B cell (primary cell): ENCODE measurements at regions not wholly inside any gene's neighbourhood (a gene's known extent, or its start where the extent isn't known, plus 50 kb on each side); places are given as distances from the start of the nearest gene placed in this dataset.

Experiments used
- ATAC-seq: fragments of 200-7000 bp; cut with Tn5 transposase; one replicate; pipeline ENCODE4 v1.10.0; 2021; ENCODE audit warnings: low read depth, mild to moderate bottlenecking, moderate number of reproducible peaks, moderate library complexity
- CTCF ChIA-PET: fragments of 350-600 bp; sonication (Branson Sonifier 250); formaldehyde crosslinking; loops from one replicate; lab custom pipeline; 2021; ENCODE audit warnings: antibody characterized with exemption, inconsistent platforms; lab: Charles Lee
- POLR2A ChIA-PET: fragments of 350-600 bp; sonication (Branson Sonifier 250); formaldehyde crosslinking; loops from one replicate; lab custom pipeline; 2021; ENCODE audit warnings: antibody characterized with exemption; lab: Charles Lee
- DNase-seq: peaks from one replicate; pipeline ENCODE4 v3.0.0; 2013
- H2AFZ ChIP-seq: 2 replicates; pipeline ENCODE4 v1.6.1; 2012; ENCODE audit warnings: mild to moderate bottlenecking, low read depth, low read length; ENCODE audit not compliant: insufficient read depth, poor library complexity, severe bottlenecking
- H3K27ac ChIP-seq, 2 donors: 1 replicate in 1 of 2; 2 replicates in 1 of 2; pipeline ENCODE4 v1.5.1; 2012 to 2013; ENCODE audit warnings: low read length in 2 of 2, mild to moderate bottlenecking in 2 of 2, moderate library complexity in 1 of 2
- H3K27me3 ChIP-seq, 4 experiments: fragments of 200-600 bp in 1 of 4; sonication (generic) in 1 of 4; replicated peaks in 1 of 4; 1 replicate in 2 of 4; 2 replicates in 2 of 4; pipeline versions ENCODE4 v1.6.1 to v1.7.0; 2013 to 2016; ENCODE audit warnings: low read length in 3 of 4, mild to moderate bottlenecking in 2 of 4, mixed read lengths in 1 of 4, moderate library complexity in 1 of 4; ENCODE audit not compliant: insufficient read depth in 4 of 4, control insufficient read depth in 3 of 4; ENCODE audit errors: control extremely low read depth in 1 of 4
- H3K36me3 ChIP-seq, 2 experiments: replicated peaks in 1 of 2; 1 replicate in 1 of 2; 2 replicates in 1 of 2; pipeline versions ENCODE4 v1.6.1 to v1.7.1; 2013; ENCODE audit warnings: low read length in 1 of 2; ENCODE audit not compliant: insufficient read depth in 2 of 2, control insufficient read depth in 1 of 2; ENCODE audit errors: control extremely low read depth in 1 of 2, extremely low read depth in 1 of 2
- H3K4me1 ChIP-seq, 2 donors: fragments of 200-600 bp in 1 of 2; sonication (generic) in 1 of 2; 1 replicate in 1 of 2; 2 replicates in 1 of 2; pipeline versions ENCODE4 v1.5.1 to v1.6.1; 2013 to 2017; ENCODE audit warnings: low read length in 2 of 2; ENCODE audit not compliant: control insufficient read depth in 2 of 2, insufficient read depth in 2 of 2
- H3K4me2 ChIP-seq: replicated peaks from 2 replicates; pipeline ENCODE3; 2012; ENCODE audit warnings: mild to moderate bottlenecking, low read depth, low read length; ENCODE audit not compliant: poor library complexity, severe bottlenecking
- H3K4me3 ChIP-seq, 5 experiments: fragments of 200-600 bp in 1 of 5; sonication (generic) in 1 of 5; 1 replicate in 3 of 5; 2 replicates in 2 of 5; pipeline versions ENCODE4 v1.5.1 to v1.7.0; 2011 to 2016; ENCODE audit warnings: low read length in 4 of 5, mild to moderate bottlenecking in 4 of 5, low read depth in 2 of 5, control low read depth in 1 of 5, moderate library complexity in 1 of 5; ENCODE audit not compliant: insufficient read depth in 1 of 5; ENCODE audit errors: control extremely low read depth in 1 of 5, extremely low read depth in 1 of 5
- H3K79me2 ChIP-seq: fragments of 200-600 bp; sonication (generic); one replicate; pipeline ENCODE4 v1.6.0; 2016; ENCODE audit warnings: low read length; ENCODE audit not compliant: control insufficient read depth, insufficient read depth
- H3K9ac ChIP-seq: fragments of 200-600 bp; sonication (generic); 2 replicates; pipeline ENCODE4 v1.6.1; 2017; ENCODE audit warnings: mild to moderate bottlenecking, low read length, moderate library complexity
- H3K9me3 ChIP-seq, 3 donors: one replicate each; pipeline versions ENCODE4 v1.6.1 to v1.7.1; 2013; ENCODE audit warnings: low read length in 2 of 3; ENCODE audit not compliant: control insufficient read depth in 2 of 3, insufficient read depth in 1 of 3; ENCODE audit errors: control extremely low read depth in 1 of 3
- H4K20me1 ChIP-seq: 2 replicates; pipeline ENCODE4 v1.6.0; 2012; ENCODE audit warnings: mild to moderate bottlenecking, low read length; ENCODE audit not compliant: insufficient read depth, control insufficient read depth, poor library complexity, severe bottlenecking
- H3K27ac Mint-ChIP-seq: one replicate; pipeline ENCODE4 v1.8.0; 2021; ENCODE audit warnings: mixed read lengths
- H3K27me3 Mint-ChIP-seq: one replicate; pipeline ENCODE4 v1.8.0; 2021; ENCODE audit warnings: mixed read lengths
- H3K4me1 Mint-ChIP-seq: one replicate; pipeline ENCODE4 v1.8.0; 2021; ENCODE audit warnings: mixed read lengths
- H3K4me3 Mint-ChIP-seq: one replicate; pipeline ENCODE4 v1.8.0; 2021; ENCODE audit warnings: mixed read lengths
- H3K9me3 Mint-ChIP-seq: one replicate; pipeline ENCODE4 v1.8.0; 2022; ENCODE audit warnings: mixed read lengths; ENCODE audit not compliant: insufficient read depth
- CTCF ChIP-seq: fragments of 200-600 bp; IDR thresholded peaks from one replicate; pipeline ENCODE4 v1.8.0; 2022; ENCODE audit warnings: antibody characterized with exemption, mild to moderate bottlenecking
- EZH2 ChIP-seq: IDR thresholded peaks from 2 replicates; pipeline ENCODE4 v1.6.1; 2012; ENCODE audit warnings: borderline replicate concordance, low read depth, mild to moderate bottlenecking, moderate library complexity, low read length; ENCODE audit not compliant: insufficient read depth, poor library complexity, severe bottlenecking
- WGBS: methylation state at CpG from one replicate; pipeline ENCODE4 v1.1.5; 2013; ENCODE audit warnings: missing lambda C conversion rate; ENCODE audit not compliant: insufficient coverage; 5-methylcytosine and 5-hydroxymethylcytosine counted together
- intact Hi-C: fragments of 100-400 bp; cut with micrococcal nuclease; formaldehyde crosslinking; loops from one replicate; pipeline ENCODE4 v1.10.0; 2022

GRCh38 chr4:14917298-14917633, 85.0 kb upstream of the CPEB2 start:
- H4K20me1 ChIP-seq, result no peaks in the 10 kb centered on the region
- ChIA-PET CTCF (no interaction called here), POLR2A (no interaction called here)
- TF ChIP-seq EZH2 (no peak), CTCF (no peak)
- H3K79me2 ChIP-seq, result no peaks in the 10 kb centered on the region
- WGBS, result 100% methylated on average over 1 of the region's 1 CpG
- no peak overlapping the region for H3K27ac ChIP-seq
- no peak overlapping the region for H3K9ac ChIP-seq
- no peaks in the 10 kb centered on the region for H3K36me3 ChIP-seq
- DNase-seq (no peak), ATAC-seq (no peak)
- no peaks in the 10 kb centered on the region for H3K4me1 ChIP-seq
- H3K9me3 Mint-ChIP-seq, result no peaks in the 10 kb centered on the region
- H3K4me1 Mint-ChIP-seq, result no peaks in the 10 kb centered on the region
- H3K4me3 ChIP-seq, result no peak overlapping the region
- H3K27ac Mint-ChIP-seq, result no peak overlapping the region
- H3K27me3 ChIP-seq, result no peaks in the 10 kb centered on the region
- peaks cover 3% of the 10 kb centered on the region for H3K27me3 Mint-ChIP-seq
- no peak overlapping the region for H2AFZ ChIP-seq
- intact Hi-C loops, result no loop called here
- no peak overlapping the region for H3K4me3 Mint-ChIP-seq
- H3K9me3 ChIP-seq, result no peaks in the 10 kb centered on the region
- no peak overlapping the region for H3K4me2 ChIP-seq

- no peaks in the 10 kb centered on the region for H4K20me1 ChIP-seq
- TF ChIP-seq CTCF, result no peak
- no peak for TF ChIP-seq EZH2
- H3K4me3 ChIP-seq, result no peak overlapping the region
- no peaks in the 10 kb centered on the region for H3K79me2 ChIP-seq
- CTCF ChIA-PET, result no interaction called here
- WGBS, result 90% methylated on average over 3 of the region's 4 CpGs
- H3K27me3 Mint-ChIP-seq, result peaks cover 3% of the 10 kb centered on the region
- no peak overlapping the region for H3K27ac ChIP-seq
- POLR2A ChIA-PET, result no interaction called here
- DNase-seq (no peak), ATAC-seq (no peak)
- no peaks in the 10 kb centered on the region for H3K27me3 ChIP-seq
- H3K9me3 ChIP-seq, result no peaks in the 10 kb centered on the region
- no peak overlapping the region for H3K9ac ChIP-seq
- no peaks in the 10 kb centered on the region for H3K4me1 Mint-ChIP-seq
- H3K4me1 ChIP-seq, result no peaks in the 10 kb centered on the region
- no peak overlapping the region for H3K4me3 Mint-ChIP-seq
- H3K36me3 ChIP-seq, result no peaks in the 10 kb centered on the region
- no peak overlapping the region for H3K27ac Mint-ChIP-seq
- intact Hi-C loops, result no loop called here
- H2AFZ ChIP-seq, result no peak overlapping the region
- no peaks in the 10 kb centered on the region for H3K9me3 Mint-ChIP-seq
- H3K4me2 ChIP-seq, result no peak overlapping the region
These were observed 83.9 kb upstream of the CPEB2 start for GRCh38 chr4:14918336-14918735.
